Retinal pigment epithelial cell (primary cell): ENCODE measurements at regions not wholly inside any gene's neighbourhood (a gene's known extent, or its start where the extent isn't known, plus 50 kb on each side); places are given as distances from the start of the nearest gene placed in this dataset.

Experiments
- DNase-seq: peaks from one replicate; pipeline ENCODE4 v3.0.0-alpha.2; 2010; ENCODE audit warnings: low read depth
- H3K4me3 ChIP-seq: 2 replicates; pipeline ENCODE4 v1.5.1; 2011; ENCODE audit warnings: mild to moderate bottlenecking, low read length, control low read depth, moderate library complexity
- CTCF ChIP-seq: conservative IDR thresholded peaks from 2 replicates; pipeline ENCODE4 v1.5.1; 2011; ENCODE audit warnings: low read depth, low read length, control low read depth, inconsistent platforms

GRCh38 chr20:40532103-40532502 is 156.9 kb downstream of the MAFB start:
- DNase-seq: no peak
- H3K4me3 ChIP-seq: no peak overlapping the region
- peak; percentile 39 for TF ChIP-seq CTCF

GRCh38 chr20:40525351-40525750 is 163.7 kb downstream of the MAFB start:
- no peak overlapping the region for H3K4me3 ChIP-seq
- no peak for DNase-seq
- no peak for TF ChIP-seq CTCF

- H3K4me3 ChIP-seq: no peak overlapping the region
- no peak for TF ChIP-seq CTCF
- DNase-seq: no peak
These were observed 165.0 kb downstream of the MAFB start for GRCh38 chr20:40524071-40524470.

- TF ChIP-seq CTCF: no peak
- no peak overlapping the region for H3K4me3 ChIP-seq
These were observed 166.6 kb downstream of the MAFB start for GRCh38 chr20:40522405-40522804.

GRCh38 chr20:40521962-40522361 is 167.1 kb downstream of the MAFB start:
- no peak for TF ChIP-seq CTCF
- no peak for DNase-seq
- no peak overlapping the region for H3K4me3 ChIP-seq

More at GRCh38 chr20:40522405-40522804, 166.6 kb downstream of the MAFB start:
- no peak for DNase-seq

GRCh38 chr20:40519918-40520317 is 169.1 kb downstream of the MAFB start:
- TF ChIP-seq CTCF: no peak
- DNase-seq: no peak
- H3K4me3 ChIP-seq: no peak overlapping the region

GRCh38 chr20:40512994-40513393 is 176.0 kb downstream of the MAFB start:
- no peak for DNase-seq
- H3K4me3 ChIP-seq: no peak overlapping the region
- TF ChIP-seq CTCF: no peak
